ENCODE measurements at regions not wholly inside any gene's neighbourhood (a gene's known extent, or its start where the extent isn't known, plus 50 kb on each side); places are given as distances from the start of the nearest gene placed in this dataset.

- Mint-ChIP-seq H3K27me3 (ENCODE audit: low read depth) (no peaks in the 10 kb centered on the region), H3K4me1 (peaks cover 6% of the 10 kb centered on the region), H3K9me3 (peaks cover 4% of the 10 kb centered on the region), H3K4me3 (no peak overlapping the region), H3K27ac (no peak overlapping the region), H3K36me3 (no peaks in the 10 kb centered on the region)
- DNase-seq (ENCODE audit: low spot score in 2 of 2, unreplicated experiment in 2 of 2), result no peak
- TF ChIP-seq, protein P1, sequence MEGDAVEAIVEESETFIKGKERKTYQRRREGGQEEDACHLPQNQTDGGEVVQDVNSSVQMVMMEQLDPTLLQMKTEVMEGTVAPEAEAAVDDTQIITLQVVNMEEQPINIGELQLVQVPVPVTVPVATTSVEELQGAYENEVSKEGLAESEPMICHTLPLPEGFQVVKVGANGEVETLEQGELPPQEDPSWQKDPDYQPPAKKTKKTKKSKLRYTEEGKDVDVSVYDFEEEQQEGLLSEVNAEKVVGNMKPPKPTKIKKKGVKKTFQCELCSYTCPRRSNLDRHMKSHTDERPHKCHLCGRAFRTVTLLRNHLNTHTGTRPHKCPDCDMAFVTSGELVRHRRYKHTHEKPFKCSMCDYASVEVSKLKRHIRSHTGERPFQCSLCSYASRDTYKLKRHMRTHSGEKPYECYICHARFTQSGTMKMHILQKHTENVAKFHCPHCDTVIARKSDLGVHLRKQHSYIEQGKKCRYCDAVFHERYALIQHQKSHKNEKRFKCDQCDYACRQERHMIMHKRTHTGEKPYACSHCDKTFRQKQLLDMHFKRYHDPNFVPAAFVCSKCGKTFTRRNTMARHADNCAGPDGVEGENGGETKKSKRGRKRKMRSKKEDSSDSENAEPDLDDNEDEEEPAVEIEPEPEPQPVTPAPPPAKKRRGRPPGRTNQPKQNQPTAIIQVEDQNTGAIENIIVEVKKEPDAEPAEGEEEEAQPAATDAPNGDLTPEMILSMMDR (IDR thresholded peaks at IDR 0.05; ENCODE audit: unreplicated experiment), result no peak
Measured at GRCh38 chr2:226011716-226012450, 612.4 kb downstream of the NYAP2 start.

GRCh38 chr2:226002438-226002837 lies 602.9 kb downstream of the NYAP2 start:
- DNase-seq (ENCODE audit: low spot score in 2 of 2, unreplicated experiment in 2 of 2), result no peak
- TF ChIP-seq, protein P1 (IDR thresholded peaks at IDR 0.05; ENCODE audit: unreplicated experiment), result no peak
- Mint-ChIP-seq H3K36me3 (no peaks in the 10 kb centered on the region), H3K4me3 (no peak overlapping the region), H3K4me1 (peaks cover 3% of the 10 kb centered on the region), H3K9me3 (peaks cover 6% of the 10 kb centered on the region), H3K27ac (no peak overlapping the region), H3K27me3 (ENCODE audit: low read depth) (no peaks in the 10 kb centered on the region)

- TF ChIP-seq, protein P1 (IDR thresholded peaks at IDR 0.05; ENCODE audit: unreplicated experiment), result no peak
- no peaks in the 10 kb centered on the region for H3K36me3 Mint-ChIP-seq
- no peaks in the 10 kb centered on the region for H3K27me3 Mint-ChIP-seq (ENCODE audit: low read depth)
- DNase-seq (ENCODE audit: low spot score in 2 of 2, unreplicated experiment in 2 of 2), result no peak
- peaks cover 5% of the 10 kb centered on the region for H3K9me3 Mint-ChIP-seq
- H3K27ac Mint-ChIP-seq, result no peak overlapping the region
- peaks cover under 1% of the 10 kb centered on the region for H3K4me1 Mint-ChIP-seq
- no peak overlapping the region for H3K4me3 Mint-ChIP-seq
Measured at GRCh38 chr2:226001716-226002115, 602.2 kb downstream of the NYAP2 start.

GRCh38 chr2:225999692-226000091 lies 600.2 kb downstream of the NYAP2 start:
- no peaks in the 10 kb centered on the region for H3K9me3 Mint-ChIP-seq
- peaks cover 2% of the 10 kb centered on the region for H3K4me1 Mint-ChIP-seq
- no peaks in the 10 kb centered on the region for H3K36me3 Mint-ChIP-seq
- no peak overlapping the region for H3K27ac Mint-ChIP-seq
- no peak overlapping the region for H3K4me3 Mint-ChIP-seq
- no peak for DNase-seq (ENCODE audit: low spot score in 2 of 2, unreplicated experiment in 2 of 2)
- no peaks in the 10 kb centered on the region for H3K27me3 Mint-ChIP-seq (ENCODE audit: low read depth)
- TF ChIP-seq, protein P1 (IDR thresholded peaks at IDR 0.05; ENCODE audit: unreplicated experiment), result no peak

DNA sequence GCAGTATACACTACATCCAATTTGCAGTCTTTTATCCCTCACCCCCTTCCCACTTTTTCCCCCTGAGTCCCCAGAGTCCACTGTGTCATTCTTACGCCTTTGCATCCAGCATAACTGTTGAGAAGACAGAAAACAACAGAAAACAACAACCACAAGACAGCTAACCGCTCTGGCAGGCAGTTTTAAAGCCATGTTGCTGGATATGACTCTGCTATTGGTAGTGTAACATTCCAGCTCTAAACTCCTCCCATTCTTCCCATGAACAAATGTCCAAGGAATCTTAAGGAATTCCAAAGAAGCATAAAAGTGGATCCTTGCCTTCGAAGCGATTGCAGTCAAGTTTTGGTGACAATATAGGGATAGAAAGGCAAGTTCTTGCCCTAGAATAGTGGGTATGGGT lies 599.1 kb downstream of the NYAP2 start:
- no peak for DNase-seq (ENCODE audit: low spot score in 2 of 2, unreplicated experiment in 2 of 2)
- Mint-ChIP-seq H3K4me3 (no peak overlapping the region), H3K27ac (no peak overlapping the region), H3K27me3 (ENCODE audit: low read depth) (no peaks in the 10 kb centered on the region), H3K9me3 (no peaks in the 10 kb centered on the region), H3K4me1 (peaks cover 2% of the 10 kb centered on the region), H3K36me3 (no peaks in the 10 kb centered on the region)
- TF ChIP-seq, protein P1 (IDR thresholded peaks at IDR 0.05; ENCODE audit: unreplicated experiment), result no peak
